ENCODE measurements at regions not wholly inside any gene's neighbourhood (a gene's known extent, or its start where the extent isn't known, plus 50 kb on each side); places are given as distances from the start of the nearest gene placed in this dataset.

- TF ChIP-seq ISL1 (CRISPR knock-in tag; IDR thresholded peaks at IDR 0.05) (no peak), TCF4 (CRISPR knock-in tag; IDR thresholded peaks at IDR 0.05; ENCODE audit: borderline replicate concordance) (no peak), CREB5 (CRISPR knock-in tag; IDR thresholded peaks at IDR 0.05; ENCODE audit: low read depth) (no peak), ZFP30 (CRISPR knock-in tag; IDR thresholded peaks at IDR 0.05) (no peak), TSHZ2 (CRISPR knock-in tag; IDR thresholded peaks at IDR 0.05) (no peak), ZNF8 (CRISPR knock-in tag; IDR thresholded peaks at IDR 0.05) (no peak), RARB (CRISPR knock-in tag; IDR thresholded peaks at IDR 0.05) (no peak), ARNTL (CRISPR knock-in tag; IDR thresholded peaks at IDR 0.05; ENCODE audit: borderline replicate concordance, low read depth) (no peak), CSDC2 (CRISPR knock-in tag; IDR thresholded peaks at IDR 0.05) (no peak), OSR1 (CRISPR knock-in tag; IDR thresholded peaks at IDR 0.05) (no peak)
Observed at GRCh38 chr2:67773851-67774250, 289.0 kb downstream of the C1D start.
